ENCODE measurements at regions not wholly inside any gene's neighbourhood (a gene's known extent, or its start where the extent isn't known, plus 50 kb on each side); places are given as distances from the start of the nearest gene placed in this dataset.

DNA sequence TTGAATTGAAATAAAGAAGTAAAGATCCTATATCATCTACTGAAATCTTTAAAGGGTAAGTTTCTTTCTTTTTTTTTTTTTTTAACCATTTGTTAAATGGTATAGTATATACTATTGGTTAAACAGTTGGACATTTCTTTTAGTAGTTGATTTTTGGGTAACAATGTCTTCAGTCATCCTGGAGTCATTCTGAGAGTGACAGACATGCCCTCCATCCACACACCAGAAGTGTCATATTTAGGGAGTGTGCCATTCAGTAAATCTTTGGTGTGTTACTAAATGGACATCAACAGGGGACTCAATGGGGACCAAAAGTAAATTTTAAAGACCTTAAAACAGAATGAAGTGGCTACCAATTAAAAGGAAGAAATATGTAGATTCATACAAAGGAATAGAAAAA, 50.8 kb upstream of the SLC39A10 start:
- DNase-seq: no peak

DNA sequence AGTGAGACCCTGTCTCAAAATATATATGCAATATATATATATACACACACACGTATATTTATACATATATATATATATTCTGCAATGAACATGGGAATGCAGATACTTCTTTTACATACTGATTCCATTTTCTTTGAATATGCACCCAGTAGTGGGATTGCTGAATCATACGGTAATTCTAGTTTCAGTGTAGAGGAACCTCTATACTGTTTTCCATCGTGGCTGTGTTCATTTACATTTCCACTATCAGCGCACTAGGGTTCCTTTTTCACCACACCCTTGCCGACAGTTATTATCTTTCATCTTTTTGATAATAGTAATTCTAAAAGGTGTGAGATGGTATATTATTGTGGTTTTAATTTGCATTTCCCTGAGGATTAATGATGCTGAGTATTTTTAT, 52.3 kb upstream of the SLC39A10 start:
- DNase-seq: no peak

GRCh38 chr2:195603998-195604397, 53.0 kb upstream of the SLC39A10 start:
- no peak for DNase-seq

GRCh38 chr2:195603408-195603807, 53.6 kb upstream of the SLC39A10 start:
- DNase-seq: no peak

- DNase-seq: no peak
These were observed 54.3 kb upstream of the SLC39A10 start for GRCh38 chr2:195602687-195603086.

DNA sequence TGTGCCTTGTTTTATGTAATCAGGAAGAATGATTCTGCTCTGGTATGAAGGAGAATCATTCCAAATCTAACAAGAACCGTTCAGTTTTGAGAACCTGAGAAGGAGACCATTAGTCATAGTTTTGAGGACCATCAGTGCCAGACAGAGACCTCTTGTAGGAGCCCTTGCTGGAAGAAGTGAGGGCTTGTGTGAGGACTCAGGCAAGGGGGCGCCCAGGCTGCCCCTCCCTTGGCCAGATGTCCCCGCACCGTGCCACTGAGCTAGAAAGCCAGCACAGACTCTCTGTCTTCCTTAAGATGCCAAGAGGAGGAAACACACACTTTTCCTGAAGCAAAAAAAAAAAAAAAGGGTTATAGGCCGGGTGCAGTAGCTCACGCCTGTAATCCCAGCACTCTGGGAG, 55.7 kb upstream of the SLC39A10 start:
- DNase-seq: no peak

GRCh38 chr2:195600778-195601177, 56.2 kb upstream of the SLC39A10 start:
- no peak for DNase-seq

DNA sequence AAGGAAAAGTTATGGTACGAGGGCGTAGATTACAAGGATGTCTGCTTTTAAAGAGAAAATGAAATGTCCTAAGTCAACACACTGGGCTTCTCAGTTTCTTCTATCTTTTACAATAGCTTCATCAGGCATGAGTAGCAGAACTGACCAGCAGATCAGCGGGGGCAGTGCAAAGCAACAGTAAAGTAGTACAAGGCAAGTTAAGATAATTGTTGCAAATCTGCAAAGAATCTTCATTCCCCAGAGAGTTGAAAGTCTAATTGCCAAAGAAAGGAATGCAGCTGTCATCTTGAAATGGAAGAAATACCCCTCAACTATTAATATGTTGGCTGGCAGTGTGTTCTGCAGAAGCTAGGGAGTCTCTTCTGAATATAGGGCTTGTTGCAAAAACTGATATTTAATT, 60.2 kb upstream of the SLC39A10 start:
- DNase-seq: no peak

DNA sequence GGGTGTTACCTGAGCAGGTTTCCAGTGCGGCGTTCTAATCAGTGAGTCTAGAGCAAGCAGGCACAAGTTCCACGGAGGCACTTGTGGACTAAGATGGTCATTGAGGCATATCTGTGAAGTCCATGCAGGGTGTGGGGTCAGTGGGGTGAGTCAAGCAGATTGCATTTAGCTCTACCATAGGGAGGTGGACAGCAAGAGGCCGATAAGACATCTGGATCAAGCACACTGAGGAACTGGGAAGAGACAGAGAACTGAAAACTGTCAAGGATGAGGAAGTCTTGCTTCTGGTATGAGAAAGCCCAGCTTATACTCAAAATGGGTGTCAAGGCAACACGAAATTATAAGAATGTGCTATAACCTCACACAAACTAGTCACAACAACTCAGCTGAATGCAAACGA, 61.2 kb upstream of the SLC39A10 start:
- no peak for DNase-seq

GRCh38 chr2:195594919-195595694, 61.9 kb upstream of the SLC39A10 start:
- no peak for DNase-seq

DNA sequence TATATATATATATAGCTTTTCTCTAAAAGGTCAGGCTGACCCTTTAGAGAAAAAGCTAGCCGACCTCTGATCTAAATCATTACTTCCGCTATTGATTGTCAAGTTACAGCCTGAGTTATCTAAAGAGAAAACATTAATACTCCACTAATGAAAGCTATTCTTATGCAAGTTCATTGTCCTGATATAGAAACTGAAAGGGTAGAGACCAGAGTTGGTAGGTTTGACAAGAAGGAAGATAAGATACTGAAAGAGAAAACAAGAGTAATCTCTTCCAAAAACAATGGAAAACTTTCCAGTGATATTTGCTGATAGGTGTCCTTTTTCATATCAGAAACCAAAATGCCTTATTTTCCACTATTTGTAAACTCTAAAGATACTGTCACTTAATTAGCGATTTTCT, 62.8 kb upstream of the SLC39A10 start:
- no peak for DNase-seq

GRCh38 chr2:195592105-195592504, 64.9 kb upstream of the SLC39A10 start:
- DNase-seq: no peak

- no peak for DNase-seq
These were observed 66.2 kb upstream of the SLC39A10 start for GRCh38 chr2:195590861-195591205.

DNA sequence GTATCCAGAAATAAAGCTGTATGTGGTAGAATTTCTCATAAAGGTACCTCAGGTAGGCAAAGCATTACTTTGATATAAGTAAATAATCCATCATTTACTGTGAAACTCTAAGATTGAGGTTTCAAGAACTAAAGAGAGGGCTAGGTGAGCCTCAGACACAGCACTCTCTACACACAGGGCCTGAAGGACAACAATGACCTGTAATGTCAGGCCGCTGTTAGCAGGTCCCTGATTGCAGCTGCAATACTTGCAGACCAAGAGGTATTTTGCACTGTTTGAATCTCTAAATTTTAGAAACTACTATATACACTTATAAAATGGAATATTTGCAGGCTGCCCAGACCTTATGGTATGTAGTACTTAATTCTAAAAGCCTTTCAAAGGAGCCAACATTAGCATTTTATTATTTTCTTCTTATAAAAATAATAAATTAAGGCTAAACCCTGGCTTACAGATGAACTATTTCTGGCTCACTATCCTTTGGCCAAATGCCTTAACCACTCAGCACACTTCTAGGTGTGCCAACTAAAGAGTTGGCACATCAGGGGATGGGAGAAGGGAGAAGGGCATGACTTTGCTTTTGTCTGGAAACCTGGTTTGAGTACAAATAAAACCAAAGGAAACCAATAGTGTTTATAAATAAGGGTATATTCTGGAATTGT, 66.7 kb upstream of the SLC39A10 start:
- DNase-seq: no peak

GRCh38 chr2:195587966-195588365, 69.1 kb upstream of the SLC39A10 start:
- no peak for DNase-seq

GRCh38 chr2:195586062-195586714, 70.8 kb upstream of the SLC39A10 start:
- no peak for DNase-seq

GRCh38 chr2:195582188-195582587, 74.8 kb upstream of the SLC39A10 start:
- DNase-seq: no peak

- DNase-seq: no peak
These were observed 77.1 kb upstream of the SLC39A10 start for GRCh38 chr2:195579776-195580555.

DNA sequence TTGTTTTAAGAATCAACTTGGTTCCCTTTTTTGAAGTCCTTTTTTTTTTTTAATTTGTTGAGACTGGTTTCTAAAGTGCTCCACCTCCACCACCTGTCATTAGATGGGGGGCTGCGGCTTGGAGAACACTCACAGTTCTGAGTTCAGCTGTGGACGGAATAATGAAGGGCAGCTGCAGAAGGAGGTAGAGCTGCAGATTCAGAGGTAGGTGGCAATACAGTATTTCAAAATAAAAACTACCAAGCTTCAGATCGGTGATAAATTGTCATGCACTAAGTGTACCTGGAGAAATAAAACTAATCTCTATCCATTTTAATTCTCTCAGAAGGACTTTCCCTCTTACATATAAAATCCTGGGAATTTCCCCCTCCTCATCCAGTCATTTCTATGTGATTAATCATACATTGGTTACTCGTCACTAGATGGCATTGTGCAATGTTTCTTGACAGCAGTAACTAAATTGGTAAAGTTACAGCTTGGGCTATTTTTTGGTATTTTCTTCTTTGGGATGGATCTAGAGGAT, 81.1 kb upstream of the SLC39A10 start:
- no peak for DNase-seq

- DNase-seq: no peak
These were observed 82.0 kb upstream of the SLC39A10 start for GRCh38 chr2:195575016-195575415.

DNA sequence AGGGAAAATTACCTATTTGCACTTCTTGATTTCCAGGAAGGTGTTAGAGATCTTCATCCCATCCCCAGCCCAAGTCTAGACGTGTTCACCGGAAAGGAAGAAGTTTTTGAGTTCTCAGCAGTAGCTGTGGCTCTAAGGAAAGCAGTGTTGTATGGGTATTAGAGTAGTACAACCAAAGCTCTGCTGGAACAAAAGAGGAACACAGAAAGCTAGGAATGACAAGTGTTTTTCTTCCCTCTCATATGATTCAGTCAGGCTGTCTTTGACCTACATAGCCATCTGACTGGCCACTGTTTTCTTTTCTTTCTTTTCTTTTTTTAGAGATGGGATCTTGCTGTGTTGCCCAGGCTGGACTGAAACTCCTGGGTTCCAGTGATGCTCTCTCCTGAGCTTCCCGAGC, 82.7 kb upstream of the SLC39A10 start:
- DNase-seq: no peak

DNA sequence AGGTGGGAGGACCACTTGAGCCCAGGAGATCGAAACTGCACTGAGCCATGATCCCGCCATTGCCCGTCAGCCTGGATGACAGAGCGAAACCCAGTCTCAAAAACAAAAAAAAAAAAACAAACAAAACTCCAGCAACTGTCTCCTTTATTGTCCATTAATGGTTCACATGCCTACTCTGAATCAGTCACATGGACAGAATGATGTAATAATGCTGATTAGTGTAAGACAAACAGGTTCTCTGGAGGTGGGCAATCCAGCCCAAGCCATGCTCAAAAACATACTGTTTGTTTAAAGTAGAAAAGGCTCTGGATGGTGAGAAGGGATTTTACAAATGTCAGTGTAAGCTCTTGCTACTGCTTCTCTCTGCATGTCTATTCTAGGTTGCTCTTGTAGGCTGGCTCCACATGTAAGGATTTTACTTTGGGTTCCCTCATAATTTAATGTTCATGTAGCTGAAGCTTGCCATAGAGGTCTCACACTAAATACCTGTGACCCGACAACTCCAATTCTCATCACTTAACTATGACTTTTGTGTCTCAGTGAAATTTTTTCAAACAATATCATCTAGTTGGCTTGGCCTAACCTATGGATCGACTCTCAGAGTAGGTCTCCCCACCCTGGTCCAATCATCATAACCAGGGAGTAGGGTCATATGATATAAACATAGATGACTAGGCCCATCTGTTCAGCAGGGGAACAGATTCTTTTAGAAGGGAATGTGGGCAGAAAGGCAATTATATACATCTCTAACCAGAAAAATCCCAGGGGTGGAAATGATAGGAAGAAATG, 83.9 kb upstream of the SLC39A10 start:
- DNase-seq: no peak
